Rectal smooth muscle tissue (tissue), 1 donor: ENCODE measurements at regions not wholly inside any gene's neighbourhood (a gene's known extent, or its start where the extent isn't known, plus 50 kb on each side); places are given as distances from the start of the nearest gene placed in this dataset.
"Not testable (repeated sequence)": the region's sequence is repeated elsewhere in the genome, so short reads cannot be mapped to it uniquely, and the experiment has no call there.

ENCODE experiments used
- H3K27ac ChIP-seq: one replicate; pipeline ENCODE4 v1.7.0; 2013; ENCODE audit warnings: low read depth, low read length, inconsistent platforms
- H3K27me3 ChIP-seq: one replicate; pipeline ENCODE4 v1.7.0; 2013; ENCODE audit warnings: low read length; ENCODE audit not compliant: control insufficient read depth, insufficient read depth
- H3K36me3 ChIP-seq: one replicate; pipeline ENCODE4 v1.7.0; 2013; ENCODE audit warnings: low read length; ENCODE audit not compliant: control insufficient read depth, insufficient read depth
- H3K4me1 ChIP-seq: one replicate; pipeline ENCODE4 v1.7.0; 2013; ENCODE audit warnings: low read length; ENCODE audit not compliant: control insufficient read depth, insufficient read depth
- H3K4me3 ChIP-seq: one replicate; pipeline ENCODE4 v1.7.0; 2013; ENCODE audit warnings: low read length
- H3K9ac ChIP-seq: one replicate; pipeline ENCODE4 v1.7.0; 2013; ENCODE audit warnings: low read length

GRCh38 chr6:103715269-103715668 is 1144.5 kb downstream of the HACE1 start:
- Histone ChIP-seq H3K4me3 (no peak overlapping the region), H3K36me3 (no peaks in the 10 kb centered on the region), H3K4me1 (no peaks in the 10 kb centered on the region), H3K27me3 (no peaks in the 10 kb centered on the region), H3K27ac (no peak overlapping the region), H3K9ac (no peak overlapping the region)

GRCh38 chr6:103709236-103709635 is 1150.5 kb downstream of the HACE1 start:
- not testable (repeated sequence) for H3K27me3 ChIP-seq, H3K27ac ChIP-seq, H3K4me3 ChIP-seq, H3K9ac ChIP-seq, H3K36me3 ChIP-seq, H3K4me1 ChIP-seq

GRCh38 chr6:103707596-103708325 is 1152.0 kb downstream of the HACE1 start:
- H3K27me3 ChIP-seq = no peaks in the 10 kb centered on the region
- H3K36me3 ChIP-seq = no peaks in the 10 kb centered on the region
- H3K4me3 ChIP-seq = no peak overlapping the region
- no peak overlapping the region for H3K9ac ChIP-seq
- H3K4me1 ChIP-seq = no peaks in the 10 kb centered on the region
- H3K27ac ChIP-seq = no peak overlapping the region

GRCh38 chr6:103699769-103700168 is 1160.0 kb downstream of the HACE1 start:
- H3K4me3 ChIP-seq = no peak overlapping the region
- no peak overlapping the region for H3K27ac ChIP-seq
- H3K9ac ChIP-seq = no peak overlapping the region
- H3K27me3 ChIP-seq = no peaks in the 10 kb centered on the region
- H3K4me1 ChIP-seq = no peaks in the 10 kb centered on the region
- no peaks in the 10 kb centered on the region for H3K36me3 ChIP-seq

GRCh38 chr6:103687430-103687829 is 1172.3 kb downstream of the HACE1 start:
- Histone ChIP-seq H3K27ac (no peak overlapping the region), H3K4me3 (no peak overlapping the region), H3K4me1 (no peaks in the 10 kb centered on the region), H3K27me3 (no peaks in the 10 kb centered on the region), H3K9ac (no peak overlapping the region), H3K36me3 (no peaks in the 10 kb centered on the region)

- Histone ChIP-seq H3K36me3 (no peaks in the 10 kb centered on the region), H3K27ac (no peak overlapping the region), H3K4me3 (no peak overlapping the region), H3K4me1 (no peaks in the 10 kb centered on the region), H3K9ac (no peak overlapping the region), H3K27me3 (no peaks in the 10 kb centered on the region)
These were observed 1179.6 kb downstream of the HACE1 start for GRCh38 chr6:103680116-103680515.

GRCh38 chr6:103677290-103677689 is 1182.4 kb downstream of the HACE1 start:
- Histone ChIP-seq H3K27ac (no peak overlapping the region), H3K4me1 (no peaks in the 10 kb centered on the region), H3K9ac (no peak overlapping the region), H3K4me3 (no peak overlapping the region), H3K36me3 (no peaks in the 10 kb centered on the region), H3K27me3 (no peaks in the 10 kb centered on the region)

GRCh38 chr6:103675807-103676406 is 1183.8 kb downstream of the HACE1 start:
- H3K27ac ChIP-seq = no peak overlapping the region
- H3K4me3 ChIP-seq = no peak overlapping the region
- H3K27me3 ChIP-seq = no peaks in the 10 kb centered on the region
- H3K4me1 ChIP-seq = no peaks in the 10 kb centered on the region
- H3K36me3 ChIP-seq = no peaks in the 10 kb centered on the region
- no peak overlapping the region for H3K9ac ChIP-seq

- no peak overlapping the region for H3K27ac ChIP-seq
- H3K27me3 ChIP-seq = no peaks in the 10 kb centered on the region
- no peaks in the 10 kb centered on the region for H3K4me1 ChIP-seq
- no peaks in the 10 kb centered on the region for H3K36me3 ChIP-seq
- H3K9ac ChIP-seq = no peak overlapping the region
- H3K4me3 ChIP-seq = no peak overlapping the region
These were observed 1184.9 kb downstream of the HACE1 start for GRCh38 chr6:103674790-103675189.

- no peak overlapping the region for H3K4me3 ChIP-seq
- no peak overlapping the region for H3K27ac ChIP-seq
- H3K36me3 ChIP-seq = no peaks in the 10 kb centered on the region
- no peaks in the 10 kb centered on the region for H3K4me1 ChIP-seq
- no peaks in the 10 kb centered on the region for H3K27me3 ChIP-seq
- H3K9ac ChIP-seq = no peak overlapping the region
These were observed 1187.5 kb downstream of the HACE1 start for GRCh38 chr6:103672169-103672568.

GRCh38 chr6:103629613-103630012 is 1230.1 kb downstream of the HACE1 start:
- Histone ChIP-seq H3K4me3 (no peak overlapping the region), H3K36me3 (no peaks in the 10 kb centered on the region), H3K27me3 (no peaks in the 10 kb centered on the region), H3K9ac (no peak overlapping the region), H3K4me1 (no peaks in the 10 kb centered on the region), H3K27ac (no peak overlapping the region)

GRCh38 chr6:103617642-103618041 is 1242.1 kb downstream of the HACE1 start:
- Histone ChIP-seq H3K36me3 (no peaks in the 10 kb centered on the region), H3K27me3 (no peaks in the 10 kb centered on the region), H3K27ac (no peak overlapping the region), H3K4me3 (no peak overlapping the region), H3K9ac (no peak overlapping the region), H3K4me1 (no peaks in the 10 kb centered on the region)

- no peak overlapping the region for H3K27ac ChIP-seq
- no peaks in the 10 kb centered on the region for H3K36me3 ChIP-seq
- H3K4me3 ChIP-seq = no peak overlapping the region
- H3K27me3 ChIP-seq = no peaks in the 10 kb centered on the region
- H3K4me1 ChIP-seq = no peaks in the 10 kb centered on the region
- no peak overlapping the region for H3K9ac ChIP-seq
These were observed 1272.0 kb downstream of the HACE1 start for GRCh38 chr6:103587722-103588121.
